HL-60/S4 treated with phorbol 12-myristate 13-acetate at 8.2 ng/mL for 4 days and 3 days (cell line): ENCODE measurements at regions not wholly inside any gene's neighbourhood (a gene's known extent, or its start where the extent isn't known, plus 50 kb on each side); places are given as distances from the start of the nearest gene placed in this dataset.
"Not testable (repeated sequence)": the region's sequence is repeated elsewhere in the genome, so short reads cannot be mapped to it uniquely, and the experiment has no call there.

Source experiments
- in situ Hi-C: fragments of 300-500 bp; cut with MboI; formaldehyde crosslinking; loops from 2 replicates; pipeline ENCODE4 v1.15.0; 2022; ENCODE audit warnings: low sequenced_read_pairs

DNA sequence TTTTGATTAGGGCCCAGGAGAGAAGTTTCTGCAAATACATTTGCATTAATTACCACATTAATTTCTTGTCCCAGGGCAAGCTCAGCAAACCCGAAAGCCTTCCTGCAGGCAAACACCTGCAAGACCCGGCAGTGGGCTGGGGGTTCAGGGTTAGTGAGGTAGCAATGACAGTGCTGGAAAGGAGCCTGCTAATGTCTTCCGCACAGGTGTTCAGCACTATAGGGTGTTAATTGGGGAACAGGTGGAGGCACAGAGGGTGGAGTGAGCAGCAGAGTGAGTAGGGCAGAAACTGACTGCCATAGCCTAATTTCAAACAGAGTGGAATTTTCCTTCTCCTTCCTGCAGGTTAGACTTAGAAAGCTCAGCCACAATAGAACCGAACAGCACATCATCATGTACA lies 50.9 kb upstream of the UBASH3B start:
- in situ Hi-C loops: no loop called here

- in situ Hi-C loops: no loop called here
Observed at GRCh38 chr11:122601141-122602125, 54.1 kb upstream of the UBASH3B start.

- in situ Hi-C loops: no loop called here
Observed at GRCh38 chr11:122600290-122600689, 55.2 kb upstream of the UBASH3B start.

DNA sequence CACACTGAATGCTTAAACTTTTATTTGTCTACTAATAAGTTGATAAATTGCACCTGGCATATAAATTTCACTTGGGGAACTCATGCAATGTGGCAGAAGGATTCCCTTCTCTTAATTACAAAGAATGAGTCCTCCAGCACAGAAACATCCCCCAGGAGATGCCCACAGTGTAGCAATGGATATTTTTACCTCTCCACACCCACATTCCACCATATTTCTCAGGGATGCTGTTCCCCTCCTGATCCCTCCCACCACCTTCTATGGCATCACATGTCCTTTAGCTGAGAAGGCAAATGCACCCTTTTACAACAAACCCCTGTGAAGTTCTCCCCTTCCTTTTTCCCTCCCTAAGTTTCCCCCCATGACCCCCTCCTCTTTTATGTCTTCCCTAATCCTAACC lies 56.1 kb upstream of the UBASH3B start:
- in situ Hi-C loops: no loop called here

DNA sequence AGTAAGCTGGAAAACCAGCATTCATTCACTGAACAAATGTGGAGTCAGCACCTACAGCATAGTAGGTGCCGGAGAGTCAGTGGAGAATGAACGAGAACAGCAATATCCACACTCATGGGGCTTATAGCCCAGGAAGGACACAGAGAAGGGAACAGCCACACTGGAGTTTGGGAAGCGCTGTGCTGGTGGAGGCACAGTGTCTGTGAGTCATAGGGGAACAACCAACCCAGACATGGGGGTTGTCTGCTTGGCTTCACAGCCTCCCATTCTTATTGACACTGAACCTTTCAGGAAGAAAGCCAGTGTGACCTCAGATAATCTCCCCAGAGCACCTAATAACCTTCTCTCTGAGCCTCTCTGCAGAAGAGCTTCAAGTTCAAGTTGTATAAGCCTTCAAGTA lies 56.6 kb upstream of the UBASH3B start:
- in situ Hi-C loops: no loop called here

- in situ Hi-C loops: no loop called here
Observed at GRCh38 chr11:122597511-122597910, 58.0 kb upstream of the UBASH3B start.

DNA sequence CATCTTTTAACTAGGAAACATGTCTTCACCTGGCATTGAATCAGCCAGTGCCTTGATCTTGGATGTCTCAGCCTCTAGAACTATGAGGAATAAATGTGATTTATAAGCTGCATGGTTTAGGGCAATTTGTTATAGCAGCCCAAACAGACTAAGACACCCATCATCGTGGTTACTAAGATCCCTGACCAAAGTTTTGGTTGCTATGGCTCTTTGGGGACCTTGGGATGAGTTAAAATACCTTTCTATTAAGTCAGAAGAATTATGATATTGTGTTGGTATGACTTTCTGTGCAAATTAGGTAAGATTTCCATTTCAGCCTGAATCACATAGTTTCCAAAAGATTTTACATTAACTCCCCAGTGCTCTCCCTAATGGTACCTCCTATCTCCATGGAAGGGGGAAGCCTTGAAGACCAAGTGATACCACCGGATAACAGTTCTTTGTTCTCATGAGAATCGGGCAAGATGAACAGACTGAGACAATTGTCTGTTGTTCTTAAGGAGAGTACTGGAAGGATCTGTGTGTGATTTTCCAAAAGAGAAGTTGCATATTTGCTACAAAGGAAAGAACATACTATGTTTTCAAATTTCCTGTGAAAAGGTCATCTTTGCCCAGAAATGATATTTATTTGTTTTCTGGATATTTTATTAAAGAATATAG lies 60.4 kb upstream of the UBASH3B start:
- in situ Hi-C loops: no loop called here

DNA sequence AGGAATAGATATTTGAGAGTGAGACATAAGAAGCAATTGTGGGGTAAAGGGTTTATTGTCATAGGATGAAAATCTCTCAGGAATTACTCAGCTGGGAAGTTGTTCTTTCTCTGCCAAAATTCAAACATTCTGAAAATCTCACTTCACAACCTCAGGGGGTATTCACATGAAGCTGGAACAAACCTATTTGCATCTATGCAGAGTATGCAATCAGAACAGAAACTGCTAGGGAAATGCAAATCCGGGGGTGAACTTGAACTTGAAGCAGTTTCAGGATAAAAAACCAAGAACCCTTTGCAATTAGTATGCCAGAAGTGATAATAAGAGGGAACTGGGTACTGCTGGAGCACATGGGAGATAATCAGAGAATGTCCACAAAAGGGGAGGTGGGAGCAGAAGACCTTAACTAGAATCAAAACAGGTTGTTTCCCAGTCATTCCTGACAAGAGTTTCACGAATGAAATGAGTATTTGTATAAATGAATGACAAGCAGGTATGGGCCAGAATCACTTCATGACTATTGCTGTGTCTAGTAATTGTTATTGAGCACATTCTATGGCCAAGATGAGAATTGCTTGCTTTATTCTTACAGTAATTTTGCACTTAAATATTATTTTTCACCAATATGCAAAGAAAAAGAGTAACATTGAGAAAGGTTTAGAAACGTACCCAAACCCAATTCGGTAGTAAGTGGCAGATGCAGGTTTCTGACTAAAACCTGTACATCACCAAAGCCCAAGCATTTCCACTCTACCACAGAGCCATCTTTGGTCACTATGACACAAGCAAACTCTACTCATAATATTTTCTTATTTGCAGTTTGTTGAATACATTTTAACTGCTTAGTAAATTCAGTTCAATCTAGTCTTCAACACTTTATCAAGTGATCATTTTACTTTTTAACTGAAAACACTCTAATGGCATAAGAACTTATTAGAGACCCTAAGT lies 61.8 kb upstream of the UBASH3B start:
- in situ Hi-C loops: no loop called here

GRCh38 chr11:122592641-122593040 lies 62.9 kb upstream of the UBASH3B start:
- in situ Hi-C loops: no loop called here

DNA sequence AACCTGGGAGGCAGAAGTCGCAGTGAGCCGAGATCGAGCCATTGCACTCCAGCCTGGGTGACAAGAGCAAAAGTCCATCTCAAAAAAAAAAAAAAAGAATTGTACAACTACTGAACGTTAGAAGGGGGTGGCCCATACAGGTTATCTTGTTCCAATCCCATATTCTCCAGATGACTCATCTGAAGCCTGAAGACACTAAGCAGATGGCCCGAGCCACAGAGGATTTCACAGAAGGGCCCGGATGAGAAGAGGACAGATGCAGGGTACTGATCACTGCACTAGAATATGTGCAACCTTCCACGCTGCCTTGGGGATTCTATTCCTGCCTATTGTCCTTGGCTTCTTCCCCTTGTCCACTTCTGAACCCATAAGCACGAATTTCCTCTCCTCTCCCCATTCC lies 70.9 kb upstream of the UBASH3B start:
- in situ Hi-C loops: no loop called here

DNA sequence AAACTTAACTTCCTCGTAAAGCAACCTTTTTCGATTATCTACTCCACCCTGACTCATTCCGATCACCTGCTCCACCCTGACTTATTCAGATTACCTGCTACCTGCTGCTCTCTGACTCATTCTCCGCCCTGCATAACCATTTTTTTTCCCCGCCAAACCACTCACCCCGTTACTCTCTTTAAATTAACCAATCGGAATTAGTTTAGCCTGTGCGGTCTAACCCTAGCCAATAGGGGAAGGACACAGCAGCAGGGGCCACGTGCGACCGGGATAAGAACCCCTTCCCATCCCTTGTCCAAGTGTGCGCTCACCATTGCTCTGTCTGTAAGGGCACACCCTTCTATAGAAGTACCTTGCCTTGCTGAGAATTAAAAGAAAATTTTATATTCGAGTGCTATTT lies 75.5 kb upstream of the UBASH3B start:
- in situ Hi-C loops: not testable (repeated sequence)

- in situ Hi-C loops: no loop called here
Observed at GRCh38 chr11:122578171-122578825, 77.2 kb upstream of the UBASH3B start.

DNA sequence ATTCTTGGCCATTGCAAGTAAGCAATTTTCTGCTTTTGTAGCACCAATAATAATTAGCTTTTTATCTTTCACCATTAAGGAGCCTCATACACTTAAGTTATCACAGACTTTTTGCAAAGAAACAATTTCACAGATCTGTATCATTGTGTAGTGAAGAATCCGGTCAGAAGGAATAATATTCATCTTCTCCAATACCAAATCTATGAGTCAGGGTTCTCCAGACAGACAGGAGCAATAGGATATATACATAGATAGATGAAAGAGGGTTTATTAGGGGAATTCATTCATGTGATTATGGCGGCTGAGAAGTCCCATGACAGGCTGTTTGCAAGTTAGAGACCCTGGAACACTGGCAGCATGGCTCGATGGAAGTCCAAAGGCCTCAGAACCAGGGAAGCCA lies 82.9 kb upstream of the UBASH3B start:
- in situ Hi-C loops: no loop called here

DNA sequence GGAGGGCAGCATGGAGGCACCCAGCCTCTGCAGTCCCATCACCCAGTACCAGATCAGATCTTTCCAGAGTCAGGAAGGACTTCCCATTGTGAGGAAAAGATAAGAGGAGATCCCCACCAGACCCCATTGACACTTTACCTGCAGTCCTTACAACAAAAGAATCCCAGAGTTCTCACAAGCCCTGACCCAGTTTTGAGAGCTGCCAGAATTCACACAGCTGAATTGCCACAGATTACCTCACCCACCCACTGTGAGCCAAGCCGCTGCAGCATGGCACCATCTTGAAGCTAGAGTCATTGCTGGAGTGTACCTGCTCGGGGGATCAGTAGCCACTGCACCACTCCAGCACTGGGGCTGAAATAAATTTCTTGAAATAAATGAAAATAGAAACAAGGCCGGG lies 91.8 kb upstream of the UBASH3B start:
- in situ Hi-C loops: no loop called here

GRCh38 chr11:122559734-122560382 lies 95.7 kb upstream of the UBASH3B start:
- in situ Hi-C loops: no loop called here

- in situ Hi-C loops: not testable (repeated sequence)
Observed at GRCh38 chr11:122559218-122559617, 96.3 kb upstream of the UBASH3B start.

DNA sequence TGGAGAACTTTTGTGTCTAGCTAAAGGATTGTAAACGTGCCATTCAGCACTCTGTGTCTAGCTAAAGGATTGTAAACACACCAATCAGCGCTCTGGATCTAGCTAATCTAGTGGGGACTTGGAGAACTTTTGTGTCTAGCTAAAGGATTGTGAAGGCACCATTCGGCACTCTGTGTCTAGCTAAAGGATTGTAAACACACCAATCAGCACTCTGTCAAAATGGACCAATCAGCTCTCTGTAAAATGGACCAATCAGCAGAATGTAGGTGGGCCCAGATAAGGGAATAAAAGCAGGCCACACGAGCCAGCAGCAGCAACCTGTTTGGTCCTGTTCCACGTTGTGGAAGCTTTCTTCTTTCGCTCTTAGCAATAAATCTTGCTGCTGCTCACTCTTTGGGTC lies 98.4 kb upstream of the UBASH3B start:
- in situ Hi-C loops: not testable (repeated sequence)

DNA sequence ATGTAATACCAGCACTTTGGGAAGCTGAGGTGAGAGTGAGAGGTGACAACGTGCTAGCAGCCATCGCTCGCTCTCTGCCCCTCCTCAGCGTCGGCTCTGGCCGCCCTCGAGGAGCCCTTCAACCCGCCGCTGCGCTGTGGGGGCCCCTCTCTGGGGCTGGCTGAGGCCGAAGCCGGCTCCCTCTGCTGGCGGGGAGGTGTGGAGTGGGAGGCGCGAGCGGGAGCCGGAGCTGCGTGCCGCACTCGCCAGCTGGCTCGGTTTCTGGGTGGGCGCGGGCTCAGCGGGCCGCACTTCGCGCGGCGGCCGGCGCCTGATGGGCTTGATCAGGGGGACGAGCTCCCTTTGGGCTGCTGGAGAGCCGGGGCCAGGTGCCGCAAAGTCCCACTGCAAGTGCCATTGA lies 98.9 kb upstream of the UBASH3B start:
- in situ Hi-C loops: no loop called here

DNA sequence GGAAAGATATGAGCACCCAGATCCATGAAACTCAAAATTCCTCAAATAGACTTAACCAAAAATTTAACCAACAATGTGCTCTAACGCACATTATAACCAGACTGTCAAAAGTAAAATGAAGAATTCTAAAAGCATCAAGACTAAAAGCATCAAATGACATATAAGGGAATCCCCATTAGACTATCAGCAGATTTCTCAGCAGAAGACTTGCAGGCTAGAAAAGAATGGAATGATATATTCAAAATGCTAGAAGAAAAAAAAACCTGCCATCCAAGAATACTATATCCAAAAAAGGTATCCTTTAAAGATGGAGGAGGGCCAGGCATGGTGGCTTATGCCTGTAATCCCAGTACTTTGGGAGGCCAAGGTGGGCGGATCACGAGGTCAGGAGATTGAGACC lies 117.5 kb upstream of the UBASH3B start:
- in situ Hi-C loops: no loop called here

- in situ Hi-C loops: loop anchor here (25.0 kb wide), 1 partner anchor 863 kb away; no protein-coding TSS in a partner anchor
Observed at GRCh38 chr11:122524898-122525297, 130.6 kb upstream of the UBASH3B start.
